GM21717 (cell line): ENCODE measurements at regions not wholly inside any gene's neighbourhood (a gene's known extent, or its start where the extent isn't known, plus 50 kb on each side); places are given as distances from the start of the nearest gene placed in this dataset.

Experiments used
- ATAC-seq: cut with Tn5 transposase; IDR thresholded peaks from one replicate; pipeline ENCODE4 v1.9.1; 2021; ENCODE audit warnings: mild to moderate bottlenecking, moderate library complexity; ENCODE audit not compliant: unreplicated experiment

- ATAC-seq: no peak
Observed at GRCh38 chr13:50299546-50300249, 284.5 kb downstream of the KCNRG start.

DNA sequence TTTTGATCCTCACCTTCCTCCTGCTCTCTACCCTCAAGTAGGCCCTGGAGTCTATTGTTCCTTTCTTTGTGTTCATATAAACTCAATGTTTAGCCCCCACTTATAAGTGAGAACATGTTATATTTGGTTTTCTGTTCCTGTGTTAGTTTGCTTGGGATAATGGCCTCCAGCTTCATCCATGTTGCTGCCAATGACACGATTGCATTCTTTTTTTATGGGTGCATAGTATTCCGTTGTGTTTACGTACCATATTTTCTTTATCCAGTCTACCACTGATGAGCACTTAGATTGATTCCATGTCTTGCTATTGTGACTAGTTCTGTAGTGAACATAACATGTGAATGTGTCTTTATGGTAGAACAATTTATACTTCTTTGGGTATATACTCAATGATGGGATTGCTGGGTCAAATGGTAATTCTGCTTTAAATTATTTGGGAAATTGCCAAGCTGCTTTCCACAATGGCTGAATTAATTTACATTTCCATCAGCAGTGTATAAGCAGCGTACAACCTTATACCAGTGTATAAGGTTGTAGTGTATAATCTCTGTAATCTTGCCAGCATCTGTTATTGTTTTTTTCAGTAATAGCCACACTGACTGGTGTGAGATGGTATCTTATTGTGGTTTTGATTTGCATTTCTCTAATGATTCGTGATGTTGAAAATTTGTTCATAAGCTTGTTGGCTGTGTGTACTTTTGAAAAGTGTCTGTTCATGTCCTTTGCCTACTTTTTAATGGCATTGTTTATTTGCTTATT lies 288.9 kb downstream of the KCNRG start:
- no peak for ATAC-seq

DNA sequence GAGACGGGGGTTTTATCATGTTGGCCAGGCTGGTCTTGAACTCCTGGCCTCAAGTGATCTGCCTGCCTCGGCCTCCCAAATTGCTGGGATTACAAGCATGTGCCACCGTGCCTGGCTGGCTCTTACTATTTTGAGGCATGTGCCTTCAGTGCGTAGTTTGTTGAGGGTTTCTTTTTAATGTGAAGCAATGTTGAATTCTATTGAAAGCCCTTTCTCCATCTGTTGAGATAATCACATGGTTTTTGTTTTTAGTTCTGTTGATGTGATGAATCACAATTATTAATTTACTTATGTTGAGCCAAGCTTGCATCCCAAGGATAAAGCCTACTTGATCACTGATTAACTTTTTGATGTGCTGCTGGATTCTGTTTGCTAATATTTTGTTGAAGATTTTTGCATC lies 290.9 kb downstream of the KCNRG start:
- ATAC-seq: no peak

- ATAC-seq: no peak
Observed at GRCh38 chr13:50309318-50309717, 294.1 kb downstream of the KCNRG start.

DNA sequence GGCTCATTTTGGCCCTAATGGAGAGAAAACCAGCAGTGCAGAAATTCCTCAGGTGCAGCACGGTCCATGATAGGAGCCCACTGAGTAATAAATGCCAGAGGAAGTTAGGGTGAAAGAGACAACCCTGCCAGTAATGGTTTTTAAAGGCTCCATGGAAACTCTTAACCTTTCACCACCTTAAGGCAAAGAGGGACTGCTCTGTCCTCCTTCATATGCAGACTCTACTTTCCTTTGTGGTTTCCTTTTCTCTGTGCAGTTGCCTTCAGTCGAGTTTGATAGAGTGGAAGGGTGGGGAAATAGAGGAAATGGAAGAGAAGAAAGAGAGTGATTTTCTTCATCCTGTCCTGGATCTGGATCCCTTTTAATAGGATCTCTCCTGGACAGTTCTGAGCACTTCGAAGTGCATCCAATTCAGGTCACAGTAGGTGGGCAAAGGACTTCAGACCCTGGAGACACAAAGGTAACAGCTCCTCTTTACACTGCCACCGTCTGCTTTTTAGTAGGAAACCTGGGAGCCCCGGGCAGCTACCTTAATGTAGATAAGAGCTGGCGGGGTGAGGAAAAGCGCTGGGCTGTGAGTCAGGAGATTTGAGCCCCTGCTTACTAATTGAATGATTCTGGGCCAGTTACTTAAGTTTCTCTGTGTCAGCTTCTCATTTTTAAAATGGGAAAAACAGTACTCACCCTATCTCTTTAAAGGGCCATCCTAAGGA lies 294.8 kb downstream of the KCNRG start:
- ATAC-seq: no peak

- ATAC-seq: no peak
Observed at GRCh38 chr13:50310734-50311133, 295.5 kb downstream of the KCNRG start.

GRCh38 chr13:50318887-50319286 lies 303.6 kb downstream of the KCNRG start:
- no peak for ATAC-seq

DNA sequence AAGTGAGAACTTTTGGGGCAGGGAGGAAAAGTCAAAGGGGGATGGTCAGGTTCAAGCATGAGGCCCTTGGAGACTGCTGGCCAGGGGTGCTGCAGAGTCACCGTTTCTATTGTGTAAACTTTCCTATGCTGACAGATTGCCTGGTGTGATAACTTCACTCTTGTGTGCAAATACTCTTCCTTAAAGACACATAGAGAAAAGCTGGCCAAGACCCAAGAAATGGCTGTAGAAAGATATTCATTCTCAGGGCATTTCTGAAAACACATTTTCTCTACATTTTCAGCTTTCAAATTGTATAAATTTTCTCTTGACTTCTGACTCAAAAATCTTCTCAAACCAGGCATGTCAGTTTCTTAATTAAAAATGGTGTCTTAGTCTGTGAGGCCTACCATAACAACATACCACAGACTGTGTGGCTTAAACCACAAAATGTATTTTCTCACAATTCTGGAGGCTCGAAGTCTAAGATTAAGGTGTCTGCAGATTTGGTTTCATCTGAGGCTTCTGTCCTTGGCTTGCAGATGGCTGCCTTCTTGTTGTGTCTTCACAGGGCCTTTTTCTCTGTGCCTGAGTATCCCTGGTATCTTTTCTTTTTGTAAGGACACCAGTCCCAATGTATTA lies 304.5 kb downstream of the KCNRG start:
- ATAC-seq: no peak

- no peak for ATAC-seq
Observed at GRCh38 chr13:50320271-50320862, 305.1 kb downstream of the KCNRG start.

DNA sequence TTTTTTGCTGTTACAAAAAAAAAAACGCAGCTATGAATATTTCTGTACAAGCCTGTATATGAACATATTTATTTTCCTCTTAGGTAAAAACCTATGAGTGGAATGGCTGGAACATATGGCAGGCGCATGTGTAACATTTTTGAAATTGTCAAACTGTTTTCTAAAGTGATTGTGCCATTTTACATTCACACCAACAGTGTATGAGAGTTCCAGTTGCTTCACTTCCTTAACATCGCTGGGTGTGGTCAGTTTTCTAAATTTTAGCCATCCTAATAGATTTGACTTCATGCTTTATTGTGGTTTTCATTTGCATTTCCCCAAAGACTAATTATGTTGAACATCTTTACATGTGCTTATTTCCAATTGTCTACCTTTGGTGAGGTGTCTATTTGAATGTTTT lies 306.8 kb downstream of the KCNRG start:
- no peak for ATAC-seq

DNA sequence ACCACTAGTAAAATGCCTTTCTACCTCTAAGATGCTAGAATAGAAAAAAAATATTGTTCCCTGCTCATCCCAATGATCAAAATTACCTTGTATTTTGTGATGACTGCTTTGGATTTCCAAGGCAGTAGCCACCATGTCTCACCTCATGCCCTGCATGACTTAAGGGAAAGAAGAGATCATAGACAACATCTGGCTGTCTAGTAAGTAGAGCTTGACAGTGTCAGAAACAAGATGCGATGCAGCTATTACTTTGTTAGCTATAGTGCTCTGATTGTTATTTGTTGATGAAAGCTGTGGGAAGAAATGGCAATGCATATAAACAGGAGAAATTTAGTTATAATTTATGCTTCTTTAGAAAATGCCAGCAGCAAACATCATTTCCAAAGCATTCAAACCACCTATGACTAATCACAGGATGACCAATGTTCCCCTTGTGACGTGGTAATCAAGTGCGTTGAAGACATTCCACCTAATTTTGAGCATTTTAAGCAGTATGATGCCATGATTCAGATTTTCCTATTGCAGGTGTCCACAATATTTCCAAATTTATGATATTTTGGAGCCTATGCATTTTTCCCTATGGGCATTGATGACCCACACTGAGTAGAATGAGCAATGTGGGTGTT lies 308.3 kb downstream of the KCNRG start:
- ATAC-seq: no peak

DNA sequence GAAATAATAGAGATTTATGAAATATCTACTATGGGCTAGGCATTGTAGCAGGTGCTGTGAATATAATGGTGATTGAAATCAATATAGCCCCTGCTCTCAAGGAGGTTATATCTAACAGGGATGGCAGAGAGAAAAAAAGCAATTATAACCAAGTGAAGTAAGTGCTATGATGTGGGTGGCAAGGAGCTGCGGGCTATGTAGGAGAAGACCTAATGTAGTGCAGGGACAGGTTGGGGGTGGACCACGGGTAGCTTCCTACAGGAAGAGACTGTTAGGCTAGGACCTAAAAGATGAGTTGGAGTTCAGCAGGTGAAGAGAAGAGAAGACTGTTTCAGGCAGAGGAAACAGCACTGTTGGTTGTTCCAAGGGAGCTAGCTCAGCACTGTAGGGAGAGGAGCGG lies 311.0 kb downstream of the KCNRG start:
- no peak for ATAC-seq

DNA sequence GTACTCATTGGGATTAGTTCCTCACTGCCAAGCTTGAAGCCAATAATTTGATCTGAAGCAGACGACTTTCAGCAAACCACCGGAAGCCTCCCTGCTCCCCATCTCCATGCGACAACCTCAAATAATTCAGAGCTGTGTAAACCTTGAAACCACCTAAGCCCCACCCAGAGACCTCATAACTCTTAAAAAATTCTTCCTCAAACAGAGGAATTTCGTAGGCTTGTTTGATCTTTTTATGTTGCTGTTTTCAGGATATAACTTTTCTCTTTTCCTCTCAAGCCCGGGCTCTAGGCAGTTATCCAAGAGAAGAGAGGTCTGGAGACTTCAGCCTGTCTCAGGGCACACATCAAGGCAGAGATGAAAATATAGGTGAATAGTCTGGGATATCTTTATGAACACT lies 311.6 kb downstream of the KCNRG start:
- no peak for ATAC-seq

DNA sequence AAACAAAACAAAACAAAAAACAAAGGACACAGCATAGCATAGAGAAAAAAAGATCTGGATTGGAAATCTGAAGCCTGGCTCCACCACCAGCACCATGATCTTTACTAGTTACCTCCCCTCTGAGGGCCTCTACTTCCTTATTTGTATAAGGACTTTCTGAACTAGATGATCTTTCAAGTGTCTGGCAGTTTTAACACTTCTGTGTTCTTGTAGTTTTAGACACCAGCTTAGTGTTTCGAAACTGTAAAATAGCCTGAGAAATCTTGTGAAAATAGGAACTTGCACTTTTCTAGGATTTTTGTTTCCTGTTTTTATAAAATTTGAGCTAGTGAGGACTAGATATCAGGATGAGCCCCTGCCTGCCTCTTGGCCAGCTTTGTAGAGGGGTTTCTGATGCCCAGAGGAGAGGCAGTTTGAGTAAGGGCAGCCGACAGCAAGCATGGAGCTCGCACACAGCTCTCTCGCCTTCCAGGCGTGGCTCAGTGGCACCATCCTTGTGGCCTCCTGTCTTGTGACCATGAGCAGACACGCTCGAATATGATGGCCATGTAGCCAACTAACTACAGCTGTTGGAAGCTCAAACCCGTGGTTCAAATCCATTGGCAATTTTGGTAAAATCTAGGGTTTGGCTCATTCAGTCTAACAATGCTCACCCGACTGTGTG lies 319.0 kb downstream of the KCNRG start:
- no peak for ATAC-seq

GRCh38 chr13:50334944-50335343 lies 319.7 kb downstream of the KCNRG start:
- ATAC-seq: no peak

GRCh38 chr13:50339271-50339670 lies 324.0 kb downstream of the KCNRG start:
- no peak for ATAC-seq

GRCh38 chr13:50340146-50340545 lies 324.9 kb downstream of the KCNRG start:
- ATAC-seq: no peak

DNA sequence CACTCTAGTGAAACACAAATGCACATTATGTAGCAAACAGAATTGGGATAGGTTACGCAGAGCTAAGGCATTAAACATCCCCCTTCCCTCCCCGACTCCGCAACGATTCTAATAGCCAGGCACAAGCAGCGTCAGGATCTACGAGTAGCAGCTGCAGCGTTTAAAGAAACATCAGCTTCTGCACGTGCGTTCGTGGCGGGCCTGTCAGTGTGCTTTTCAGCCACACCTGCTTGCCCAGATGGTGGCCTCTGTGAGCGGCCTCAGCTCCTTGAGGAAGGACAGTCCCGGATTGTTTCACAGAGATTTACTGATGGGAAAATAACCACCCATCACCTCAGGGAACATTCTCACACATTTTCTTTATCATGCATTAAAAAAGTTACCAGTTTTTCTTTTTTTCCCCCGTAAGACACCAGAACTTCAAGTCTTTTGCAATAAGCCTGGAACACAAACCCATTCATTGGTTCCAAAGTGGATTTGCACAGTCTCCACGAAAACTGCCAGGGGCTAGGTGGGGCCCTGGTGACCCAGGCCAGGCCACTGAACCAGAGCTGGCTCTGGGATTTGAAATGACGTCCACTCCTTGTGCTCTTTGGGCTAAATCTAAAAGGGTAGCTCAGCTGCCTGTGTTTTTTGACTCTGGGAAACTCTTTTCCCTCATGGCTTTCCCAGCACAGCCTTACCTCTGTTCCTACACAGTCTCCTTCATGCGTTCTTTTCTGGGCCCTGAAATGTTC lies 325.5 kb downstream of the KCNRG start:
- no peak for ATAC-seq

- ATAC-seq: no peak
Observed at GRCh38 chr13:50341526-50341925, 326.3 kb downstream of the KCNRG start.
